Stimulated activated memory B cell treated with anti-CD40 and anti-IgM and Interleukin-4, amounts not matched to agents 10 μg/mL and 1 μg/mL and 100 μg/mL, for 72 hours (primary cell): ENCODE measurements at regions not wholly inside any gene's neighbourhood (a gene's known extent, or its start where the extent isn't known, plus 50 kb on each side); places are given as distances from the start of the nearest gene placed in this dataset.

ENCODE experiments used
- ATAC-seq: fragments of 150-1000 bp; cut with Tn5 transposase; 2 replicates; pipeline ENCODE4 v1.10.0; 2021
- H3K27ac Mint-ChIP-seq: one replicate; pipeline ENCODE4 v1.8.0; 2022; ENCODE audit warnings: mild to moderate bottlenecking, mixed read lengths
- H3K27me3 Mint-ChIP-seq: one replicate; pipeline ENCODE4 v1.8.0; 2022; ENCODE audit warnings: mixed read lengths
- H3K36me3 Mint-ChIP-seq: one replicate; pipeline ENCODE4 v1.8.0; 2022; ENCODE audit warnings: mixed read lengths
- H3K4me1 Mint-ChIP-seq: one replicate; pipeline ENCODE4 v1.8.0; 2022; ENCODE audit warnings: mixed read lengths
- H3K4me3 Mint-ChIP-seq: one replicate; pipeline ENCODE4 v1.8.0; 2022; ENCODE audit warnings: mild to moderate bottlenecking, moderate library complexity, mixed read lengths
- H3K9me3 Mint-ChIP-seq: one replicate; pipeline ENCODE4 v1.8.0; 2022; ENCODE audit warnings: mixed read lengths

DNA sequence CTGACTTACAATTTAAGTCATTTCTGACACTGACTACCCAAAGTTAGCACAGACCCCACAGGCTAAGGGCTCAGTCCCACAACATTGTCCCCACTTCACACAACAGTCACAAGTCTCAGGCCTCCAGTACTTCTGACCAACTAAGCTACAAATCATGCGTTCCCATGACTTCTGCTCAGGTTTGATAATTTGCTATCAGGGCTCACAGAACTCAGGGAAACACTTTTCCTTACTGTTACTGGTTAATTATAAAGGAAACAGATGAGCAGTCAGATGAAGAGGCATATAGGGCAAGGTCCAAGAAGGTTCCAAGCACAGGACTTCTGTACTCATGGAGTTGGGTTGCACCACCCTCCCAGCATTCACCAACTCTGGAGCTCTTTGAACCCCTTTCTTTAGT, 151.2 kb upstream of the TNR start:
- H3K9me3 Mint-ChIP-seq = peaks cover 2% of the 10 kb centered on the region
- H3K4me1 Mint-ChIP-seq = no peaks in the 10 kb centered on the region
- H3K27me3 Mint-ChIP-seq = no peaks in the 10 kb centered on the region
- peaks cover 6% of the 10 kb centered on the region for H3K36me3 Mint-ChIP-seq
- no peak overlapping the region for H3K27ac Mint-ChIP-seq
- H3K4me3 Mint-ChIP-seq = no peak overlapping the region
- ATAC-seq = no peak

DNA sequence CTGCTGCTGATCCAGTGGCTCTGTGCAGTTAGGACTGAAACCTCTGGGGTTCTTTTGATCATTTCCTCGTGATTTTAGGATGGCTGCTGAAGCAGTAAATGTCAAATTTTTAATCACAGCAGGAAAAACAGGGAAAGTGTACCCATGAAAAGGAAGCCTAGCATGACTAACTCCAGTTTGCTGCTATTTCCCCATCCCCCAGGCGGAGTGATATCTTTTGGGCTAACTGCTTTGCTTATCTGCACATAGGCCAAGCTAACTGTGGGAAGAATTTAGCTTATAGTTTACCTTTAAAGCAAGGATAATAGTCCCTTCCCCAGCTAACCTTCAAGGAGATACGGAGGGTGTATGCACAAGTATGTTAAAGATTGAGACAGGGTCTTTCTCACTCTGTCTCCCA, 149.8 kb upstream of the TNR start:
- no peak for ATAC-seq
- no peaks in the 10 kb centered on the region for H3K27me3 Mint-ChIP-seq
- H3K4me1 Mint-ChIP-seq = no peaks in the 10 kb centered on the region
- H3K36me3 Mint-ChIP-seq = peaks cover 6% of the 10 kb centered on the region
- H3K27ac Mint-ChIP-seq = no peak overlapping the region
- no peak overlapping the region for H3K4me3 Mint-ChIP-seq
- H3K9me3 Mint-ChIP-seq = peaks cover 2% of the 10 kb centered on the region

GRCh38 chr1:175892686-175893085, 149.3 kb upstream of the TNR start:
- Mint-ChIP-seq H3K4me3 (no peak overlapping the region), H3K9me3 (peaks cover 2% of the 10 kb centered on the region), H3K36me3 (peaks cover under 1% of the 10 kb centered on the region), H3K27ac (no peak overlapping the region), H3K4me1 (no peaks in the 10 kb centered on the region), H3K27me3 (no peaks in the 10 kb centered on the region)
- no peak for ATAC-seq

- Mint-ChIP-seq H3K4me3 (no peak overlapping the region), H3K36me3 (no peaks in the 10 kb centered on the region), H3K27me3 (no peaks in the 10 kb centered on the region), H3K27ac (no peak overlapping the region), H3K4me1 (no peaks in the 10 kb centered on the region), H3K9me3 (peaks cover 2% of the 10 kb centered on the region)
- no peak for ATAC-seq
These were observed 148.5 kb upstream of the TNR start for GRCh38 chr1:175891783-175892309.

DNA sequence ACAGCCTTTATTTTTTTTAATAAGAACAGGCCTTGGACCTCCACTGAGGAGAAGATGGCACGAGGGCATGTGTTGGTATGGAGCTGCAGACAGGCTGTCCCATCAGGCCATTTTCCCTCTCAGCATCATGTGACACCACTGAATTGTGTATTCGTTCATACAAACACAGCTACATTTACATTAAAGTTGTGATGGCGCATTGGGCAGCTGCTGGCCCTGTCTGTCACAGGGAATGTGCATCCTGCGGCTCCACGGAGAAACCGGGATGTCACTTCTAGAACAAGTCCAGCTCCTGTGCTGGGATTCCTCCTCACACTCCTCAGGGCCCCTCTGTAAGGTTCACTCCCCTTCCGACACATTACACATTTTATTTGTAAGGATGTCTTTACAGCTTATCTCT, 147.6 kb upstream of the TNR start:
- H3K4me1 Mint-ChIP-seq = no peaks in the 10 kb centered on the region
- no peak for ATAC-seq
- H3K36me3 Mint-ChIP-seq = no peaks in the 10 kb centered on the region
- H3K4me3 Mint-ChIP-seq = no peak overlapping the region
- H3K27me3 Mint-ChIP-seq = no peaks in the 10 kb centered on the region
- H3K9me3 Mint-ChIP-seq = peaks cover 2% of the 10 kb centered on the region
- H3K27ac Mint-ChIP-seq = no peak overlapping the region

GRCh38 chr1:175889848-175890247, 146.5 kb upstream of the TNR start:
- no peaks in the 10 kb centered on the region for H3K4me1 Mint-ChIP-seq
- H3K9me3 Mint-ChIP-seq = no peaks in the 10 kb centered on the region
- H3K4me3 Mint-ChIP-seq = no peak overlapping the region
- H3K36me3 Mint-ChIP-seq = no peaks in the 10 kb centered on the region
- H3K27ac Mint-ChIP-seq = no peak overlapping the region
- ATAC-seq = no peak
- H3K27me3 Mint-ChIP-seq = no peaks in the 10 kb centered on the region

DNA sequence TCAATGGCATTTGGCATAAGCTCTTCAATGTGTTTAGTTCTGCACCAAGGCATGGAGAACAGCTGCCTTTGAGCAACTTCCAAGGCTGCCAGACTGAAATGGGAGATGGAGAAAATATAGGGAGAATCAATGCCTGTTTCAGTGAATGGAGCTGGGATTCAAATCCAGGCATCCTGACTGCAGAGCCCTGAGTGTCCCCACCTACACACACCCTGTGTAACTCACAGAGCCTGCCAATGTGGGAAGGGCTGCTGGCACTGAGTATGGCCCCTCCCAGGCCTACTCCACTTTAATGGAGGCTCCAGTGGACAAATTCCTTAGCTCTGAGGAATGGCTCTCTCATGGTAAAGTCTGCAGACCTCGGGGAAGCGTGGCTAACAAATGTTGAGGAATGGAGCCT, 145.6 kb upstream of the TNR start:
- no peak for ATAC-seq
- Mint-ChIP-seq H3K9me3 (no peaks in the 10 kb centered on the region), H3K27ac (no peak overlapping the region), H3K36me3 (no peaks in the 10 kb centered on the region), H3K4me1 (no peaks in the 10 kb centered on the region), H3K27me3 (no peaks in the 10 kb centered on the region), H3K4me3 (no peak overlapping the region)

- Mint-ChIP-seq H3K9me3 (no peaks in the 10 kb centered on the region), H3K36me3 (no peaks in the 10 kb centered on the region), H3K27me3 (no peaks in the 10 kb centered on the region), H3K4me1 (no peaks in the 10 kb centered on the region), H3K27ac (no peak overlapping the region), H3K4me3 (no peak overlapping the region)
- ATAC-seq = peak; percentile 60
These were observed 144.6 kb upstream of the TNR start for GRCh38 chr1:175887981-175888428.

- H3K27me3 Mint-ChIP-seq = no peaks in the 10 kb centered on the region
- H3K27ac Mint-ChIP-seq = no peak overlapping the region
- no peaks in the 10 kb centered on the region for H3K36me3 Mint-ChIP-seq
- no peak for ATAC-seq
- H3K9me3 Mint-ChIP-seq = no peaks in the 10 kb centered on the region
- no peaks in the 10 kb centered on the region for H3K4me1 Mint-ChIP-seq
- H3K4me3 Mint-ChIP-seq = no peak overlapping the region
These were observed 144.1 kb upstream of the TNR start for GRCh38 chr1:175887521-175887920.

- no peaks in the 10 kb centered on the region for H3K36me3 Mint-ChIP-seq
- no peaks in the 10 kb centered on the region for H3K4me1 Mint-ChIP-seq
- no peaks in the 10 kb centered on the region for H3K27me3 Mint-ChIP-seq
- H3K4me3 Mint-ChIP-seq = no peak overlapping the region
- ATAC-seq = no peak
- no peaks in the 10 kb centered on the region for H3K9me3 Mint-ChIP-seq
- H3K27ac Mint-ChIP-seq = no peak overlapping the region
These were observed 141.9 kb upstream of the TNR start for GRCh38 chr1:175885326-175885725.

- no peak overlapping the region for H3K4me3 Mint-ChIP-seq
- ATAC-seq = no peak
- H3K9me3 Mint-ChIP-seq = no peaks in the 10 kb centered on the region
- no peaks in the 10 kb centered on the region for H3K36me3 Mint-ChIP-seq
- no peaks in the 10 kb centered on the region for H3K27me3 Mint-ChIP-seq
- H3K27ac Mint-ChIP-seq = no peak overlapping the region
- no peaks in the 10 kb centered on the region for H3K4me1 Mint-ChIP-seq
These were observed 141.0 kb upstream of the TNR start for GRCh38 chr1:175884369-175884768.

GRCh38 chr1:175882192-175882591, 138.8 kb upstream of the TNR start:
- Mint-ChIP-seq H3K9me3 (no peaks in the 10 kb centered on the region), H3K4me3 (no peak overlapping the region), H3K36me3 (no peaks in the 10 kb centered on the region), H3K27ac (no peak overlapping the region), H3K27me3 (no peaks in the 10 kb centered on the region), H3K4me1 (no peaks in the 10 kb centered on the region)
- no peak for ATAC-seq

GRCh38 chr1:175881246-175881976, 138.0 kb upstream of the TNR start:
- H3K4me1 Mint-ChIP-seq = no peaks in the 10 kb centered on the region
- no peaks in the 10 kb centered on the region for H3K27me3 Mint-ChIP-seq
- no peaks in the 10 kb centered on the region for H3K36me3 Mint-ChIP-seq
- no peak overlapping the region for H3K4me3 Mint-ChIP-seq
- ATAC-seq = no peak
- no peaks in the 10 kb centered on the region for H3K9me3 Mint-ChIP-seq
- H3K27ac Mint-ChIP-seq = no peak overlapping the region

DNA sequence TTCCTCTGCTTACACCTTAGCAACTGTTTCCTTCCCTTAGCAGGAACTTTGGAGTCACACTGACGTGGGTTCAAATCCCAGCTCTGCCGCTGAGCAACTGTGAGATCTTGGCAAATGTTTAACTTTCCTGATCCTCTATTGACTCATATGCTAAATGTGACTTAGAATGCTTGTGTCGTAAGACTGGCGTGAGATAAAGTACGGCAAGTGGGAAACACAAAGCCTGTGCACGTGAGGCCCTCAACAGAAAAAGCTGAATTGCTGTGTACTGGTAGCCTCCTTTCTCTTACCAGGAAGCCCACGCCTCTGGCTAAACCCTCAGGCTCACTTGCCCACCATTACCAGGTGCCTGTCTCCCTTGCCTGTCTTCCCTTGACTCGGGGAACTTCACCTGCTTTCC, 135.4 kb upstream of the TNR start:
- no peak for ATAC-seq
- Mint-ChIP-seq H3K27me3 (no peaks in the 10 kb centered on the region), H3K4me1 (no peaks in the 10 kb centered on the region), H3K9me3 (no peaks in the 10 kb centered on the region), H3K27ac (no peak overlapping the region), H3K36me3 (no peaks in the 10 kb centered on the region), H3K4me3 (no peak overlapping the region)

GRCh38 chr1:175877939-175878737, 134.7 kb upstream of the TNR start:
- no peak overlapping the region for H3K4me3 Mint-ChIP-seq
- H3K36me3 Mint-ChIP-seq = no peaks in the 10 kb centered on the region
- ATAC-seq = no peak
- H3K27ac Mint-ChIP-seq = no peak overlapping the region
- H3K27me3 Mint-ChIP-seq = no peaks in the 10 kb centered on the region
- no peaks in the 10 kb centered on the region for H3K4me1 Mint-ChIP-seq
- no peaks in the 10 kb centered on the region for H3K9me3 Mint-ChIP-seq

DNA sequence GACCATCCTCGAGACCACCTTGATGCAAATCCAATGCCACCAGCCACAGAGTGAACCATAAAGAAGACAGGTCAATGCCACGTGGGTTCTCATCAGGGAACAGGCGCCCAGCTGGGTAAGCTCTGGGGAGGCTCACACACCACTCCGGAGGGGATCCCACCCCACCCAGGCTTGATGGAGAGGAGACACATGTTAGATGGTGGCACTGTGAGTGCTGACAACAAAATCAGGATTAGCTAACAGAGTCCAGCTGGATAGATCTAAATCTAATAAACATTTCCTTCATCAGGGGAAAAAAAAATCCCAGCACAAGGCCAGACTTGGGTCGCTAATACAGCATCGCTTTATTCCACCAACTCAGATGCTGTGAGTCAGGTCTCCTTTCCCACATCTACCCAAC, 132.2 kb upstream of the TNR start:
- Mint-ChIP-seq H3K27ac (no peak overlapping the region), H3K36me3 (no peaks in the 10 kb centered on the region), H3K27me3 (no peaks in the 10 kb centered on the region), H3K4me1 (no peaks in the 10 kb centered on the region), H3K4me3 (no peak overlapping the region), H3K9me3 (no peaks in the 10 kb centered on the region)
- ATAC-seq = no peak
